ENCODE measurements at regions not wholly inside any gene's neighbourhood (a gene's known extent, or its start where the extent isn't known, plus 50 kb on each side); places are given as distances from the start of the nearest gene placed in this dataset.

DNA sequence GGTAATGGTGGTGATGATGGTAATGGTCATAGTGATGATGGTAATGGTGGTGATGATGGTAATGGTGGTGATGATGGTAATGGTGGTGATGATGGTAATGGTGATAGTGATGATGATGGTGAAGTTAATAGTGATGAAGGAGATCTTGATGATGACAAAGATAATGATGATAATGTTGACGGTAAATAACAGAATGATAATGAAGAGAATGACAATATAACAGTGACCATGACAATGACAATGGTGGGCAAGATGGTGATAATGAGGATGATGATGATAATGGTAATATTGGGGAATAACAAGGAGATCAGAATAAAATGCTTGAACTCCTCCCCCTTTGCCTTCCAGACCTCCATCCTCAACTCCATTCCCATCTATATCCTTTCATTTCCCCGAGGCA is 233.3 kb upstream of the SFSWAP start:
- Histone ChIP-seq H3K79me2 (replicated peaks; ENCODE audit: insufficient read depth, low read length) (no peaks in the 10 kb centered on the region), H2AFZ (ENCODE audit: low read depth, low read length) (no peak overlapping the region), H3F3A (ENCODE audit: insufficient read depth, low read length, poor library complexity, severe bottlenecking) (no peaks in the 10 kb centered on the region), H3K27me3 (ENCODE audit: insufficient read depth, low read depth, low read length) (no peaks in the 10 kb centered on the region), H3K9me2 (ENCODE audit: insufficient read depth, low read length) (no peaks in the 10 kb centered on the region), H3K27ac (ENCODE audit: low read length) (no peak overlapping the region), H3K36me3 (ENCODE audit: insufficient read depth, low read length) (no peaks in the 10 kb centered on the region), H3K4me2 (ENCODE audit: low read length) (no peak overlapping the region), H3K9ac (ENCODE audit: low read length) (no peak overlapping the region), H3K9me3 (ENCODE audit: low read length) (no peaks in the 10 kb centered on the region), H4K20me1 (ENCODE audit: insufficient read depth) (no peaks in the 10 kb centered on the region), H3K4me3 (ENCODE audit: low read length) (no peak overlapping the region)
- TF ChIP-seq SMC3 (conservative IDR thresholded peaks at IDR 0.05; ENCODE audit: poor library complexity) (no peak), EZH2 (IDR thresholded peaks at IDR 0.05; ENCODE audit: borderline replicate concordance, insufficient read depth, low read length, poor library complexity, severe bottlenecking) (no peak)

DNA sequence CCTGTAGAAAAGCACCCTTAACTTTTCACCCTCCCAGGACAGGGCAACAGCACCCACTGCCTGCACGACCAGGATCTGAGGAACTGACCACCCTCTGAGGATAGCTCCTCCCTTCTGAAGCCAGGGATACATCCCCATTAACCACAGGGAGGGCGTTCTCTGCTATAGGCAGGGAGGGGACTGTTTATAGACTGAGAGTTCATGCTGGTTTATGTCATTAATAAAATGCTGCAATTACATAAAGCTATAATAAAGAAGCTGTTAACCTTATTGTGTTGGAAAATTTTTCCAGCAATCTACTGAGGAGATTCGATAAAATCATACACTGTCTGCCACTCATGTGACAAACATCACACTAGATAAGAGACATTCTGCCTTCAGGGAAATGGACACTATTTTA is 232.4 kb upstream of the SFSWAP start:
- no peak overlapping the region for H3K27ac ChIP-seq (ENCODE audit: low read length)
- H2AFZ ChIP-seq (ENCODE audit: low read depth, low read length), result no peak overlapping the region
- H3K4me2 ChIP-seq (ENCODE audit: low read length), result no peak overlapping the region
- H3K79me2 ChIP-seq (replicated peaks; ENCODE audit: insufficient read depth, low read length), result no peaks in the 10 kb centered on the region
- no peaks in the 10 kb centered on the region for H3K36me3 ChIP-seq (ENCODE audit: insufficient read depth, low read length)
- no peaks in the 10 kb centered on the region for H3K9me2 ChIP-seq (ENCODE audit: insufficient read depth, low read length)
- no peaks in the 10 kb centered on the region for H3F3A ChIP-seq (ENCODE audit: insufficient read depth, low read length, poor library complexity, severe bottlenecking)
- no peaks in the 10 kb centered on the region for H4K20me1 ChIP-seq (ENCODE audit: insufficient read depth)
- TF ChIP-seq EP300 (conservative IDR thresholded peaks at IDR 0.05; ENCODE audit: poor library complexity, severe bottlenecking) (no peak), EZH2 (IDR thresholded peaks at IDR 0.05; ENCODE audit: borderline replicate concordance, insufficient read depth, low read length, poor library complexity, severe bottlenecking) (no peak)
- TF ChIP-seq, protein P1, sequence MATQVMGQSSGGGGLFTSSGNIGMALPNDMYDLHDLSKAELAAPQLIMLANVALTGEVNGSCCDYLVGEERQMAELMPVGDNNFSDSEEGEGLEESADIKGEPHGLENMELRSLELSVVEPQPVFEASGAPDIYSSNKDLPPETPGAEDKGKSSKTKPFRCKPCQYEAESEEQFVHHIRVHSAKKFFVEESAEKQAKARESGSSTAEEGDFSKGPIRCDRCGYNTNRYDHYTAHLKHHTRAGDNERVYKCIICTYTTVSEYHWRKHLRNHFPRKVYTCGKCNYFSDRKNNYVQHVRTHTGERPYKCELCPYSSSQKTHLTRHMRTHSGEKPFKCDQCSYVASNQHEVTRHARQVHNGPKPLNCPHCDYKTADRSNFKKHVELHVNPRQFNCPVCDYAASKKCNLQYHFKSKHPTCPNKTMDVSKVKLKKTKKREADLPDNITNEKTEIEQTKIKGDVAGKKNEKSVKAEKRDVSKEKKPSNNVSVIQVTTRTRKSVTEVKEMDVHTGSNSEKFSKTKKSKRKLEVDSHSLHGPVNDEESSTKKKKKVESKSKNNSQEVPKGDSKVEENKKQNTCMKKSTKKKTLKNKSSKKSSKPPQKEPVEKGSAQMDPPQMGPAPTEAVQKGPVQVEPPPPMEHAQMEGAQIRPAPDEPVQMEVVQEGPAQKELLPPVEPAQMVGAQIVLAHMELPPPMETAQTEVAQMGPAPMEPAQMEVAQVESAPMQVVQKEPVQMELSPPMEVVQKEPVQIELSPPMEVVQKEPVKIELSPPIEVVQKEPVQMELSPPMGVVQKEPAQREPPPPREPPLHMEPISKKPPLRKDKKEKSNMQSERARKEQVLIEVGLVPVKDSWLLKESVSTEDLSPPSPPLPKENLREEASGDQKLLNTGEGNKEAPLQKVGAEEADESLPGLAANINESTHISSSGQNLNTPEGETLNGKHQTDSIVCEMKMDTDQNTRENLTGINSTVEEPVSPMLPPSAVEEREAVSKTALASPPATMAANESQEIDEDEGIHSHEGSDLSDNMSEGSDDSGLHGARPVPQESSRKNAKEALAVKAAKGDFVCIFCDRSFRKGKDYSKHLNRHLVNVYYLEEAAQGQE (IDR thresholded peaks at IDR 0.05; ENCODE audit: borderline replicate concordance), result no peak
- no peak overlapping the region for H3K4me3 ChIP-seq (ENCODE audit: low read length)
- H3K9me3 ChIP-seq (ENCODE audit: low read length), result no peaks in the 10 kb centered on the region
- H3K9ac ChIP-seq (ENCODE audit: low read length), result no peak overlapping the region
- no peaks in the 10 kb centered on the region for H3K27me3 ChIP-seq (ENCODE audit: insufficient read depth, low read depth, low read length)

DNA sequence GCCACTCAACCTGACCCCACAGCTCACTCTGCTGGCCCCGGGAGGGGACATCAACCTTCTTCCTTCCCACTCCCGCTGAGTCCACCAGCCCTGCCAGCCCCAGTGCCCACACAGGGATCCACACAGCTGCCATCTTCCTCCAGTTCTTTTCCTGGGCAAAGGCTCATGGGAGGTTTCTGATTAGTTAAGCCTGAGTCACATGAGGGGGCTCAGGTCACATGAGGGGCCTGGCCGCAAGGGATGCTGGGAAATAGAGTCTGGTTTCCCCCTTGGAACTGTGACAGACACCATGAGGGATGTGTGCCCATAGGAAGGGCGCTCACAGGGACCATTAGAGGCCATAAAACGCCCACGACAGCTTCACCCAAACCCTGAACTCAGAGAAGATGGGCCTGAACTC is 228.7 kb upstream of the SFSWAP start:
- no peak overlapping the region for H3K9ac ChIP-seq (ENCODE audit: low read length)
- no peak overlapping the region for H2AFZ ChIP-seq (ENCODE audit: low read depth, low read length)
- H3K4me2 ChIP-seq (ENCODE audit: low read length), result no peak overlapping the region
- no peaks in the 10 kb centered on the region for H3F3A ChIP-seq (ENCODE audit: insufficient read depth, low read length, poor library complexity, severe bottlenecking)
- no peak overlapping the region for H3K4me3 ChIP-seq (ENCODE audit: low read length)
- H3K9me2 ChIP-seq (ENCODE audit: insufficient read depth, low read length), result no peaks in the 10 kb centered on the region
- H4K20me1 ChIP-seq (ENCODE audit: insufficient read depth), result no peaks in the 10 kb centered on the region
- no peaks in the 10 kb centered on the region for H3K79me2 ChIP-seq (replicated peaks; ENCODE audit: insufficient read depth, low read length)
- H3K27ac ChIP-seq (ENCODE audit: low read length), result no peak overlapping the region
- no peaks in the 10 kb centered on the region for H3K36me3 ChIP-seq (ENCODE audit: insufficient read depth, low read length)
- TF ChIP-seq SMC3 (conservative IDR thresholded peaks at IDR 0.05; ENCODE audit: poor library complexity), result no peak
- H3K9me3 ChIP-seq (ENCODE audit: low read length), result no peaks in the 10 kb centered on the region
- no peaks in the 10 kb centered on the region for H3K27me3 ChIP-seq (ENCODE audit: insufficient read depth, low read depth, low read length)

DNA sequence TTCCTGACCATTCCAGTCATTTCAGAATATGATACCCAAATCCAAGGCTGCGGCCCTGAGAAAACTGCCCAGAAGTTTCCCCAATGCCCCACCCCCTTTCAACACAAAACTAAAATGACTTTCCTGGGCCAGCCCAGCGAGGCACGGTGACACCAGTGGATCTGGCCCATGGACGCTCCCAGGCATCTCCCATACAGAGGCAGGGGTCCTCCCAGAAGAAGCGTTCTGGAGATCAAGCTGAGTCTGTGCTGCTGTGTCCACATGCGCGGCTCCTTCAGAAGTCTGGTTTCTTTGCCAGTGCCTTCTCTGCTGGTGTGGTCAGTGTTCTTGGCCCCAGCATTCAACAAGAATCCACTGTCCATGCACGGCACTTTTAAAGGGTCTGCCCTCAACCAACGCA is 228.2 kb upstream of the SFSWAP start:
- Histone ChIP-seq H3K9me3 (ENCODE audit: low read length) (no peaks in the 10 kb centered on the region), H3K79me2 (replicated peaks; ENCODE audit: insufficient read depth, low read length) (no peaks in the 10 kb centered on the region), H2AFZ (ENCODE audit: low read depth, low read length) (no peak overlapping the region), H3K27ac (ENCODE audit: low read length) (no peak overlapping the region), H3K4me2 (ENCODE audit: low read length) (no peak overlapping the region), H4K20me1 (ENCODE audit: insufficient read depth) (no peaks in the 10 kb centered on the region), H3K9ac (ENCODE audit: low read length) (no peak overlapping the region), H3K4me3 (ENCODE audit: low read length) (no peak overlapping the region), H3K27me3 (ENCODE audit: insufficient read depth, low read depth, low read length) (no peaks in the 10 kb centered on the region), H3K36me3 (ENCODE audit: insufficient read depth, low read length) (no peaks in the 10 kb centered on the region), H3K9me2 (ENCODE audit: insufficient read depth, low read length) (no peaks in the 10 kb centered on the region), H3F3A (ENCODE audit: insufficient read depth, low read length, poor library complexity, severe bottlenecking) (no peaks in the 10 kb centered on the region)
- TF ChIP-seq, protein P1 (IDR thresholded peaks at IDR 0.05; ENCODE audit: borderline replicate concordance), result no peak
- no peak for TF ChIP-seq MXI1 (conservative IDR thresholded peaks at IDR 0.05; ENCODE audit: poor library complexity, severe bottlenecking)
- no peak for TF ChIP-seq EZH2 (IDR thresholded peaks at IDR 0.05; ENCODE audit: borderline replicate concordance, insufficient read depth, low read length, poor library complexity, severe bottlenecking)
- TF ChIP-seq SMC3 (conservative IDR thresholded peaks at IDR 0.05; ENCODE audit: poor library complexity), result no peak
- TF ChIP-seq POLR2AphosphoS5 (IDR thresholded peaks at IDR 0.05), result no peak
- TF ChIP-seq, protein P2, sequence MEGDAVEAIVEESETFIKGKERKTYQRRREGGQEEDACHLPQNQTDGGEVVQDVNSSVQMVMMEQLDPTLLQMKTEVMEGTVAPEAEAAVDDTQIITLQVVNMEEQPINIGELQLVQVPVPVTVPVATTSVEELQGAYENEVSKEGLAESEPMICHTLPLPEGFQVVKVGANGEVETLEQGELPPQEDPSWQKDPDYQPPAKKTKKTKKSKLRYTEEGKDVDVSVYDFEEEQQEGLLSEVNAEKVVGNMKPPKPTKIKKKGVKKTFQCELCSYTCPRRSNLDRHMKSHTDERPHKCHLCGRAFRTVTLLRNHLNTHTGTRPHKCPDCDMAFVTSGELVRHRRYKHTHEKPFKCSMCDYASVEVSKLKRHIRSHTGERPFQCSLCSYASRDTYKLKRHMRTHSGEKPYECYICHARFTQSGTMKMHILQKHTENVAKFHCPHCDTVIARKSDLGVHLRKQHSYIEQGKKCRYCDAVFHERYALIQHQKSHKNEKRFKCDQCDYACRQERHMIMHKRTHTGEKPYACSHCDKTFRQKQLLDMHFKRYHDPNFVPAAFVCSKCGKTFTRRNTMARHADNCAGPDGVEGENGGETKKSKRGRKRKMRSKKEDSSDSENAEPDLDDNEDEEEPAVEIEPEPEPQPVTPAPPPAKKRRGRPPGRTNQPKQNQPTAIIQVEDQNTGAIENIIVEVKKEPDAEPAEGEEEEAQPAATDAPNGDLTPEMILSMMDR (IDR thresholded peaks at IDR 0.05; ENCODE audit: poor library complexity, severe bottlenecking), result no peak
- no peak for TF ChIP-seq TAF1 (IDR thresholded peaks at IDR 0.05; ENCODE audit: low read depth)
- no peak for TF ChIP-seq RAD21 (conservative IDR thresholded peaks at IDR 0.05)

Data from neural cell (in vitro differentiated cells).